GM23338 (cell line): ENCODE measurements at regions not wholly inside any gene's neighbourhood (a gene's known extent, or its start where the extent isn't known, plus 50 kb on each side); places are given as distances from the start of the nearest gene placed in this dataset.

Experiments used
- EZH2 ChIP-seq: fragments of 200-600 bp; sonication (generic); IDR thresholded peaks from one replicate; pipeline ENCODE4 v1.8.0; 2017; ENCODE audit warnings: antibody characterized with exemption, mild to moderate bottlenecking, low read depth; ENCODE audit not compliant: unreplicated experiment
- EZH2phosphoT487 ChIP-seq: fragments of 200-600 bp; sonication (generic); IDR thresholded peaks from one replicate; pipeline ENCODE4 v1.8.1; 2018; ENCODE audit warnings: antibody characterized with exemption; ENCODE audit not compliant: unreplicated experiment
- POLR2AphosphoS5 ChIP-seq: IDR thresholded peaks from 2 replicates; pipeline ENCODE4 v1.6.1; 2016; ENCODE audit warnings: antibody characterized with exemption, low read depth
- TF ChIP-seq, protein P1 (sequence below), 2 experiments: fragments of 200-600 bp in 1 of 2; sonication (generic) in 1 of 2; conservative IDR thresholded peaks; 2 replicates each; pipeline versions ENCODE4 v1.5.1 to v1.6.1; 2016 to 2017; ENCODE audit warnings: antibody characterized with exemption in 2 of 2, low read depth in 2 of 2, mild to moderate bottlenecking in 2 of 2, moderate library complexity in 1 of 2
- TF ChIP-seq, protein P2 (sequence below): IDR thresholded peaks from one replicate; pipeline ENCODE4 v1.6.1; 2018; ENCODE audit warnings: antibody characterized with exemption; ENCODE audit not compliant: unreplicated experiment
- TF ChIP-seq, protein P3 (sequence below): IDR thresholded peaks from 2 replicates; pipeline ENCODE4 v1.6.1; 2016; ENCODE audit warnings: antibody characterized with exemption

DNA sequence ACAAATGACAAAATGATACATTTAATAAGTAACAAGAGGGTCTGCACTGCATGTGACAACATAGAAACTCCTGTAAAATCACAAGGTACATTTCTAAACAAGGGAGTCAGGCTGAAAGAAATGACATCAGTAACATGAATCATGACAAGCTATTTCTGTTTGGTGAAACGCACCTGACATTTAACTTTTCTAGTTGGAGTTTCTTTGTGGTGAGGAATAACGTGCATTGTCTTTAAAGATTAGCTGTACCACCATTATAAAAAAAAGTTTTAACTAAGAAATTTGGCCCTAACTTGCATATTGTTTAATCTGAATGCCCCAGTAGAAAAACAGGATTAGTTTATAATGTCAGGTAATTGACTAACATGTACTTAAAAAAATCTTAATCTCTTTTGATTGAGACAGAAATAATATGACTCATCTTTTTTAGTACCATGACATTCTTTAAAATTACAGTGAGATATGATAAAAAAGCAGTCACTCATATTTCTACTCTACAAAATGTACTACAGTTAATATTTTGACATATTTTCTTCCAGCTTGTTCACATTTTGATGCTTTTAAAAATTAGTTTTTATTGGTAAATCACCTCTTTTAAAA is 418.2 kb downstream of the KLF12 start:
- TF ChIP-seq, protein P1, sequence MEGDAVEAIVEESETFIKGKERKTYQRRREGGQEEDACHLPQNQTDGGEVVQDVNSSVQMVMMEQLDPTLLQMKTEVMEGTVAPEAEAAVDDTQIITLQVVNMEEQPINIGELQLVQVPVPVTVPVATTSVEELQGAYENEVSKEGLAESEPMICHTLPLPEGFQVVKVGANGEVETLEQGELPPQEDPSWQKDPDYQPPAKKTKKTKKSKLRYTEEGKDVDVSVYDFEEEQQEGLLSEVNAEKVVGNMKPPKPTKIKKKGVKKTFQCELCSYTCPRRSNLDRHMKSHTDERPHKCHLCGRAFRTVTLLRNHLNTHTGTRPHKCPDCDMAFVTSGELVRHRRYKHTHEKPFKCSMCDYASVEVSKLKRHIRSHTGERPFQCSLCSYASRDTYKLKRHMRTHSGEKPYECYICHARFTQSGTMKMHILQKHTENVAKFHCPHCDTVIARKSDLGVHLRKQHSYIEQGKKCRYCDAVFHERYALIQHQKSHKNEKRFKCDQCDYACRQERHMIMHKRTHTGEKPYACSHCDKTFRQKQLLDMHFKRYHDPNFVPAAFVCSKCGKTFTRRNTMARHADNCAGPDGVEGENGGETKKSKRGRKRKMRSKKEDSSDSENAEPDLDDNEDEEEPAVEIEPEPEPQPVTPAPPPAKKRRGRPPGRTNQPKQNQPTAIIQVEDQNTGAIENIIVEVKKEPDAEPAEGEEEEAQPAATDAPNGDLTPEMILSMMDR (conservative IDR thresholded peaks at IDR 0.05; ENCODE audit: low read depth in 2 of 2), result no peak
- TF ChIP-seq EZH2phosphoT487 (no peak), EZH2 (no peak), POLR2AphosphoS5 (no peak)
- TF ChIP-seq, protein P2, sequence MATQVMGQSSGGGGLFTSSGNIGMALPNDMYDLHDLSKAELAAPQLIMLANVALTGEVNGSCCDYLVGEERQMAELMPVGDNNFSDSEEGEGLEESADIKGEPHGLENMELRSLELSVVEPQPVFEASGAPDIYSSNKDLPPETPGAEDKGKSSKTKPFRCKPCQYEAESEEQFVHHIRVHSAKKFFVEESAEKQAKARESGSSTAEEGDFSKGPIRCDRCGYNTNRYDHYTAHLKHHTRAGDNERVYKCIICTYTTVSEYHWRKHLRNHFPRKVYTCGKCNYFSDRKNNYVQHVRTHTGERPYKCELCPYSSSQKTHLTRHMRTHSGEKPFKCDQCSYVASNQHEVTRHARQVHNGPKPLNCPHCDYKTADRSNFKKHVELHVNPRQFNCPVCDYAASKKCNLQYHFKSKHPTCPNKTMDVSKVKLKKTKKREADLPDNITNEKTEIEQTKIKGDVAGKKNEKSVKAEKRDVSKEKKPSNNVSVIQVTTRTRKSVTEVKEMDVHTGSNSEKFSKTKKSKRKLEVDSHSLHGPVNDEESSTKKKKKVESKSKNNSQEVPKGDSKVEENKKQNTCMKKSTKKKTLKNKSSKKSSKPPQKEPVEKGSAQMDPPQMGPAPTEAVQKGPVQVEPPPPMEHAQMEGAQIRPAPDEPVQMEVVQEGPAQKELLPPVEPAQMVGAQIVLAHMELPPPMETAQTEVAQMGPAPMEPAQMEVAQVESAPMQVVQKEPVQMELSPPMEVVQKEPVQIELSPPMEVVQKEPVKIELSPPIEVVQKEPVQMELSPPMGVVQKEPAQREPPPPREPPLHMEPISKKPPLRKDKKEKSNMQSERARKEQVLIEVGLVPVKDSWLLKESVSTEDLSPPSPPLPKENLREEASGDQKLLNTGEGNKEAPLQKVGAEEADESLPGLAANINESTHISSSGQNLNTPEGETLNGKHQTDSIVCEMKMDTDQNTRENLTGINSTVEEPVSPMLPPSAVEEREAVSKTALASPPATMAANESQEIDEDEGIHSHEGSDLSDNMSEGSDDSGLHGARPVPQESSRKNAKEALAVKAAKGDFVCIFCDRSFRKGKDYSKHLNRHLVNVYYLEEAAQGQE, result no peak
- TF ChIP-seq, protein P3, sequence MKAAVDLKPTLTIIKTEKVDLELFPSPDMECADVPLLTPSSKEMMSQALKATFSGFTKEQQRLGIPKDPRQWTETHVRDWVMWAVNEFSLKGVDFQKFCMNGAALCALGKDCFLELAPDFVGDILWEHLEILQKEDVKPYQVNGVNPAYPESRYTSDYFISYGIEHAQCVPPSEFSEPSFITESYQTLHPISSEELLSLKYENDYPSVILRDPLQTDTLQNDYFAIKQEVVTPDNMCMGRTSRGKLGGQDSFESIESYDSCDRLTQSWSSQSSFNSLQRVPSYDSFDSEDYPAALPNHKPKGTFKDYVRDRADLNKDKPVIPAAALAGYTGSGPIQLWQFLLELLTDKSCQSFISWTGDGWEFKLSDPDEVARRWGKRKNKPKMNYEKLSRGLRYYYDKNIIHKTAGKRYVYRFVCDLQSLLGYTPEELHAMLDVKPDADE, result no peak
